Loucy (cell line): ENCODE measurements at regions not wholly inside any gene's neighbourhood (a gene's known extent, or its start where the extent isn't known, plus 50 kb on each side); places are given as distances from the start of the nearest gene placed in this dataset.

Experiments used
- H2AFZ ChIP-seq: fragments of 200-600 bp; sonication (generic); 2 replicates; pipeline ENCODE4 v1.6.0; 2016; ENCODE audit warnings: antibody characterized with exemption, mild to moderate bottlenecking, low read length, moderate library complexity
- H3F3A ChIP-seq: fragments of 200-600 bp; 2 replicates; pipeline ENCODE4 v1.6.0; 2016; ENCODE audit warnings: antibody characterized with exemption, low read depth, mild to moderate bottlenecking
- H3K27me3 ChIP-seq: fragments of 200-600 bp; sonication (generic); 2 replicates; pipeline ENCODE4 v1.6.1; 2014; ENCODE audit warnings: low read length, mild to moderate bottlenecking; ENCODE audit not compliant: insufficient read depth, poor library complexity, severe bottlenecking
- H3K36me3 ChIP-seq: fragments of 200-600 bp; sonication (generic); 2 replicates; pipeline ENCODE4 v1.6.1; 2016; ENCODE audit warnings: low read length; ENCODE audit not compliant: insufficient read depth
- H3K4me1 ChIP-seq: fragments of 200-600 bp; sonication (generic); 2 replicates; pipeline ENCODE4 v1.5.1; 2014; ENCODE audit warnings: low read length, mild to moderate bottlenecking; ENCODE audit not compliant: insufficient read depth, poor library complexity, severe bottlenecking
- H3K4me2 ChIP-seq: fragments of 200-600 bp; sonication (generic); 2 replicates; pipeline ENCODE4 v1.6.0; 2014; ENCODE audit warnings: antibody characterized with exemption, low read length, low read depth, mild to moderate bottlenecking; ENCODE audit not compliant: poor library complexity, severe bottlenecking
- H3K4me3 ChIP-seq: fragments of 200-600 bp; sonication (generic); 2 replicates; pipeline ENCODE4 v1.5.1; 2014; ENCODE audit warnings: low read length, mild to moderate bottlenecking, mixed read lengths; ENCODE audit not compliant: poor library complexity, severe bottlenecking
- H3K79me2 ChIP-seq: fragments of 200-600 bp; sonication (generic); 2 replicates; pipeline ENCODE4 v1.6.1; 2014; ENCODE audit warnings: low read length; ENCODE audit not compliant: insufficient read depth
- H3K9ac ChIP-seq: fragments of 200-600 bp; sonication (generic); 2 replicates; pipeline ENCODE4 v1.6.0; 2014; ENCODE audit warnings: mild to moderate bottlenecking, low read depth, low read length, moderate library complexity; ENCODE audit not compliant: poor library complexity, severe bottlenecking
- H3K9me2 ChIP-seq: fragments of 200-600 bp; sonication (generic); replicated peaks from 2 replicates; pipeline ENCODE4 v1.6.1; 2016; ENCODE audit warnings: low read depth, low read length, mixed read lengths
- H3K9me3 ChIP-seq: fragments of 200-600 bp; sonication (generic); 2 replicates; pipeline ENCODE4 v1.6.1; 2014; ENCODE audit warnings: mild to moderate bottlenecking, antibody characterized with exemption, low read length, low read depth; ENCODE audit not compliant: insufficient read depth
- H4K20me1 ChIP-seq: fragments of 200-600 bp; sonication (generic); 2 replicates; pipeline ENCODE4 v1.6.0; 2014; ENCODE audit warnings: antibody characterized with exemption, low read length, mild to moderate bottlenecking; ENCODE audit not compliant: insufficient read depth, poor library complexity, severe bottlenecking
- CTCF ChIP-seq: fragments of 200-600 bp; sonication (generic); conservative IDR thresholded peaks from 2 replicates; pipeline ENCODE4 v1.5.1; 2014; ENCODE audit warnings: mild to moderate bottlenecking, antibody characterized with exemption, low read length
- EZH2phosphoT487 ChIP-seq: fragments of 200-600 bp; IDR thresholded peaks from 2 replicates; pipeline ENCODE4 v1.6.1; 2018; ENCODE audit warnings: antibody characterized with exemption, mild to moderate bottlenecking, moderate library complexity, borderline replicate concordance

- H3K4me2 ChIP-seq: no peak overlapping the region
- no peak overlapping the region for H2AFZ ChIP-seq
- H3K9ac ChIP-seq: no peak overlapping the region
- H3K9me2 ChIP-seq: no peaks in the 10 kb centered on the region
- no peaks in the 10 kb centered on the region for H3K36me3 ChIP-seq
- H3K4me3 ChIP-seq: no peak overlapping the region
- H3F3A ChIP-seq: no peaks in the 10 kb centered on the region
- no peaks in the 10 kb centered on the region for H3K9me3 ChIP-seq
- no peaks in the 10 kb centered on the region for H3K27me3 ChIP-seq
- no peaks in the 10 kb centered on the region for H3K79me2 ChIP-seq
- TF ChIP-seq CTCF: no peak
- TF ChIP-seq EZH2phosphoT487: no peak
- H3K4me1 ChIP-seq: no peaks in the 10 kb centered on the region
- H4K20me1 ChIP-seq: no peaks in the 10 kb centered on the region
Observed at GRCh38 chr20:22924046-22924737, 110.9 kb upstream of the SSTR4 start.

GRCh38 chr20:22924949-22925612 is 110.0 kb upstream of the SSTR4 start:
- H2AFZ ChIP-seq: no peak overlapping the region
- H3K9me3 ChIP-seq: no peaks in the 10 kb centered on the region
- no peak overlapping the region for H3K9ac ChIP-seq
- no peak overlapping the region for H3K4me2 ChIP-seq
- no peaks in the 10 kb centered on the region for H3K9me2 ChIP-seq
- no peaks in the 10 kb centered on the region for H3K4me1 ChIP-seq
- no peaks in the 10 kb centered on the region for H3K36me3 ChIP-seq
- no peaks in the 10 kb centered on the region for H3K27me3 ChIP-seq
- no peaks in the 10 kb centered on the region for H3K79me2 ChIP-seq
- H4K20me1 ChIP-seq: no peaks in the 10 kb centered on the region
- TF ChIP-seq CTCF (no peak), EZH2phosphoT487 (no peak)
- H3F3A ChIP-seq: no peaks in the 10 kb centered on the region
- H3K4me3 ChIP-seq: no peak overlapping the region

GRCh38 chr20:22925613-22925983 is 109.5 kb upstream of the SSTR4 start:
- H3K9me2 ChIP-seq: no peaks in the 10 kb centered on the region
- no peak overlapping the region for H3K9ac ChIP-seq
- H3K36me3 ChIP-seq: no peaks in the 10 kb centered on the region
- TF ChIP-seq CTCF (no peak), EZH2phosphoT487 (no peak)
- H2AFZ ChIP-seq: no peak overlapping the region
- H4K20me1 ChIP-seq: no peaks in the 10 kb centered on the region
- no peaks in the 10 kb centered on the region for H3K4me1 ChIP-seq
- H3K4me2 ChIP-seq: no peak overlapping the region
- no peaks in the 10 kb centered on the region for H3F3A ChIP-seq
- H3K27me3 ChIP-seq: no peaks in the 10 kb centered on the region
- H3K79me2 ChIP-seq: no peaks in the 10 kb centered on the region
- no peak overlapping the region for H3K4me3 ChIP-seq
- no peaks in the 10 kb centered on the region for H3K9me3 ChIP-seq
